ENCODE measurements at regions not wholly inside any gene's neighbourhood (a gene's known extent, or its start where the extent isn't known, plus 50 kb on each side); places are given as distances from the start of the nearest gene placed in this dataset.

- no peak for TF ChIP-seq CTCF (IDR thresholded peaks at IDR 0.05)
- TF ChIP-seq POLR2AphosphoS5 (IDR thresholded peaks at IDR 0.05; ENCODE audit: low read depth, low read length), result no peak
- no peak for TF ChIP-seq SIN3A (IDR thresholded peaks at IDR 0.05; ENCODE audit: borderline replicate concordance, insufficient read depth, low read depth, low read length)
Observed at GRCh38 chr12:92466391-92467305, 236.1 kb upstream of the PLEKHG7 start.
